Subcutaneous abdominal adipose tissue (tissue), 5 donors: ENCODE measurements at regions not wholly inside any gene's neighbourhood (a gene's known extent, or its start where the extent isn't known, plus 50 kb on each side); places are given as distances from the start of the nearest gene placed in this dataset.
"Not testable (repeated sequence)": the region's sequence is repeated elsewhere in the genome, so short reads cannot be mapped to it uniquely, and the experiment has no call there.

Experiments used
- H3K27ac ChIP-seq: one replicate; pipeline ENCODE4 v1.7.0; 2013; ENCODE audit warnings: low read depth, mild to moderate bottlenecking, inconsistent platforms, low read length, moderate library complexity
- H3K27me3 ChIP-seq, 5 donors: one replicate each; pipeline ENCODE4 v1.7.0; 2013; ENCODE audit warnings: low read length in 5 of 5, inconsistent platforms in 1 of 5; ENCODE audit not compliant: control insufficient read depth in 5 of 5, insufficient read depth in 4 of 5
- H3K36me3 ChIP-seq, 5 donors: one replicate each; pipeline ENCODE4 v1.7.0; 2013; ENCODE audit warnings: low read length in 5 of 5; ENCODE audit not compliant: control insufficient read depth in 5 of 5, insufficient read depth in 5 of 5
- H3K4me1 ChIP-seq, 5 donors: one replicate each; pipeline ENCODE4 v1.7.0; 2013; ENCODE audit warnings: low read length in 5 of 5, mild to moderate bottlenecking in 3 of 5, moderate library complexity in 1 of 5; ENCODE audit not compliant: control insufficient read depth in 5 of 5, insufficient read depth in 5 of 5
- H3K4me3 ChIP-seq, 5 donors: one replicate each; pipeline ENCODE4 v1.7.0; 2013; ENCODE audit warnings: low read length in 5 of 5, low read depth in 1 of 5
- H3K9ac ChIP-seq, 5 donors: one replicate each; pipeline ENCODE4 v1.7.0; 2013; ENCODE audit warnings: low read length in 5 of 5, mild to moderate bottlenecking in 4 of 5, moderate library complexity in 3 of 5
- H3K9me3 ChIP-seq, 5 donors: one replicate each; pipeline ENCODE4 v1.7.0; 2013; ENCODE audit warnings: low read length in 5 of 5; ENCODE audit not compliant: control insufficient read depth in 5 of 5
- donor health status: healthy.
- donor health status: healthy.
- donor health status: healthy.
- donor health status: healthy.
- donor health status: healthy.

DNA sequence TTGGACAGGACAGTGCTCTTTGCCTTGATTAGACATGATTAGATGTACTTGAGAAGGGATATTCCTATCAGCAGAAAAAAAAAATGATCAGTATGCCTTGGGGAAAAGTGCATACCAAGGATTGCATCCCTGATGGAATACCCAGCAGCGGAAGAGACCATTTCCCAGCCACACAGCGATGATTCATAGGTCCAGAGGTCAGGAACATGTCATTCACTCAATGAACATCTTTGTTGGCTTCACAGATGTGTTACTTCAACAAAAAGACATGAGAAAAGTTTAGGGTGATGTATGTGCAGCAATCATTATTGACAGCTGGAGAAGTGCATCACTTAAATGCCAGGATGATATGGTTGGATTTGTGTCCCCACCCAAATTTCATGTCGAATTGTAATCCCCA, 293.5 kb downstream of the ZNF674 start:
- Histone ChIP-seq H3K4me1 (no peaks in the 10 kb centered on the region), H3K27ac (no peak overlapping the region), H3K4me3 (no peak overlapping the region), H3K9me3 (no peaks in the 10 kb centered on the region), H3K9ac (no peak overlapping the region), H3K27me3 (peaks cover 0 to 18% (median 5%) of the 10 kb centered on the region in 5 donors), H3K36me3 (no peaks in the 10 kb centered on the region)

DNA sequence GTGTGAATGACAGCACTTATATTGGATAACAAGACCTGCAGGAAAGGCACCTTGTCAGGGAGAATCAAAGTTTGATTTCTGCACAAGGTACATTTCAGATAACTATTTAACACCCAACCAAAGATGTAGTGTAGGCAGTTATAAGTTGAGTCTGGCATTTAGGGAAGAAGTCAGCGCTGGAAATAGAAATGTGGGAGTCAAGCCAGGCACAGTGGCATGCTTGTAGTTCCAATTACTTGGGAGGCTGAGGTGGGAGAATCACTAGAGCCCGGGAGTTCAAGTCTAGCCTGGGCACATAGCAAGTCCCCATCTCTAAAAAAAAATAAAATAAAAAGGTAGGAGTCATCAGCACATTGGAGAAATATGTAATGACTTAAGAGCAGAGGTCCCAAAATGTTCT, 295.1 kb downstream of the ZNF674 start:
- H3K27me3 ChIP-seq: peaks cover 0 to 21% (median 5%) of the 10 kb centered on the region in 5 donors
- H3K36me3 ChIP-seq: no peaks in the 10 kb centered on the region
- no peaks in the 10 kb centered on the region for H3K4me1 ChIP-seq
- H3K9ac ChIP-seq: no peak overlapping the region
- no peak overlapping the region for H3K27ac ChIP-seq
- no peak overlapping the region for H3K4me3 ChIP-seq
- H3K9me3 ChIP-seq: no peaks in the 10 kb centered on the region

DNA sequence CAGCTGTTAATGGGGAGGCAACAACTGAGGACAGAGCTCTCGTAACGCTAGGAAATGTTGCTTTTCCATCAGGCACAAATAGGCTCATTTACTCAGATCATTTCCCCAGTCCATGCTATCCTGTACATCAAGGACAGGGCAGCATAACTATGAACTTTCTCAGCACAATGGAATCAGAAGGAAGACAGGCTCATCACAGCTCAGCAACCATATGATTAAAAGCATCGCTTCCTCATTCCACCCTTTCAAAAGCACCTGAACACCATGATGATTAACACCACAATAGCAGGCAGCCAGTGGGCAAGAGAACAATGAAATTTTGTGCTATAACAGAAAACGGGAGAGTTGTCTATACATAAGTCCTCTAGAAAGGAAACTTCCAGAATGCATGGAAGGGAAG, 297.8 kb downstream of the ZNF674 start:
- peaks cover 0 to 3% (median 0%) of the 10 kb centered on the region in 5 donors for H3K9me3 ChIP-seq
- H3K36me3 ChIP-seq: no peaks in the 10 kb centered on the region
- peaks cover 0 to 20% (median 0%) of the 10 kb centered on the region in 5 donors for H3K27me3 ChIP-seq
- H3K4me3 ChIP-seq: no peak overlapping the region
- H3K4me1 ChIP-seq: no peaks in the 10 kb centered on the region
- no peak overlapping the region for H3K27ac ChIP-seq
- no peak overlapping the region for H3K9ac ChIP-seq

DNA sequence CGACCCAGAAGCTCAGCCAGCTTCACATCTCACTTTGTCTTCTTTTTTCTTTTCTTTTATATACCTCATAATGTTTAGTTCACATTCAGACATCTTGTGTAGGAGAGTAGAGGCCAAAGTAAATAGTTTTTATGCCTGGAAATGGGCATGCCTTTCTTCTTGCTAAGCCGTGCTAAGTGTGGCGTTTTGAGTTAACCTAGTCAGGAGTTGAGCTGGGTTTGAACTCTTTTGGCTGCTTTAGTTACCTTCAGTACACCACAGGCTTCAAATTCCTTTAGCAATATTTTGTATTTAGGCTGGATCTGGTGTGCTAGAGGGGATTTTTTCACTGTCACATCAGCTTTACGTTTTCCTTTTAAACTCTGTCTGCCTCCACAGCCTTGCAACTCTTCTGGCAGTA, 300.8 kb downstream of the ZNF674 start:
- Histone ChIP-seq H3K27ac (no peak overlapping the region), H3K36me3 (no peaks in the 10 kb centered on the region), H3K4me1 (no peaks in the 10 kb centered on the region)

DNA sequence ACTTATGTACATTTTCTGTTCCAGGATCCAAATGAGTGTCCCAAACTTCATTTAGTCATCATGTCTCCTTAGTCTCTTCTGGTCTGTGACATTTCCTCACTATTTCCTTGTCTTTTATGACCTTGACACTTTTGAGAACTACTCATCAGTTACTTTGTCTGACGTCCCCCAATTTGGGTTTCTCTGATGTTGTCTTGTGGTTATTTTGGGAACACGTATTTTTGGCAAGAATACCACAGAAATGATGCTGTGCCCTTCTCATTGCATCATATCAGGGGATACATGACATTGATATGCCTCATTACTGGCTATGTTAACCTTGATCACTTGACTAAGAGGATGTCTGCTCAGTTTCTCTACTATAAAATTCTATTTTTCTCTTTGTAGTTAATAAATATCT, 308.8 kb downstream of the ZNF674 start:
- Histone ChIP-seq H3K4me3 (no peak overlapping the region), H3K27me3 (peaks cover 0 to 4% (median 0%) of the 10 kb centered on the region in 5 donors), H3K9ac (no peak overlapping the region), H3K4me1 (no peaks in the 10 kb centered on the region), H3K27ac (no peak overlapping the region), H3K9me3 (peaks cover 0 to 11% (median 4%) of the 10 kb centered on the region in 5 donors), H3K36me3 (no peaks in the 10 kb centered on the region)

More for the DNA sequence above, 300.8 kb downstream of the ZNF674 start:
- H3K4me3 ChIP-seq: no peak overlapping the region
- peaks cover 0 to 20% (median 0%) of the 10 kb centered on the region in 5 donors for H3K27me3 ChIP-seq
- no peak overlapping the region for H3K9ac ChIP-seq
- peaks cover 0 to 13% (median 6%) of the 10 kb centered on the region in 5 donors for H3K9me3 ChIP-seq

DNA sequence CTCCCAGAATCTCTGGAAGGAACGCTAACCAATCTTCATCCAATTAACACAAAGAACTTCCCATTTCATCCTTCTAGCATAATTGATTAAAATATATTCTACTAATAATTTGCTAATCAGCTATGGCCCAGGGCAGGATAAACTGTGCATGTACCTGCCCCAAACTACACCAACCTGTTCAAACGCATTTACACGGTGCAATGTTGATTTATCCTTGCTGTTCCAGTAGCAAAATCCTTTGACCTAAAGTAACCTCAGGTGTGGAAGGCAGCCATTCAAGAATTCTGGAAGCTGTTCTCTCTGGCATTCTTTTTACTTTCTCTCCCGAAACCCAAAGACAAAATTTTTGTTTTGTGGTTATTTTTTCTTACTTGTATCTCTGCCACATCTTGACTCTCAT, 309.4 kb downstream of the ZNF674 start:
- Histone ChIP-seq H3K4me1 (no peaks in the 10 kb centered on the region), H3K4me3 (no peak overlapping the region), H3K27me3 (peaks cover 0 to 4% (median 0%) of the 10 kb centered on the region in 5 donors), H3K9me3 (peaks cover 0 to 11% (median 4%) of the 10 kb centered on the region in 5 donors), H3K9ac (no peak overlapping the region), H3K36me3 (no peaks in the 10 kb centered on the region), H3K27ac (no peak overlapping the region)

DNA sequence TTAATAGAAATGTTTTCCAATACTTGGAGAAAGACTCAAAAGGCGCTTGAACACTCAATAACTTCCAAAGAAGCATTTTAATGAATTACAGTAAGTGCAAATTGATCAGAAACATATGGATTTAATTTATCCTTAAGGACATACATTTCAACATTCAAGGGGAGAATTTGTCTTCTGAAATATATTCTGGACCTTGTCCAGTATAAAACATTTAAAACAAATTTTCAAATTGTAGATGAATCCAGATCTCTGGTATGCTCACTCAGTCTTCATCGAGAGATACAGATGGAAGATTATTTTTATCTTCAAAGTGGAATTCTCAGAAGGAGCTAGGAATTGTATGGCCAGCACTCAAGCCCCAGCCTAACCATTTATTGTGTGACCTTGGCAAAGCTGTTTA, 310.4 kb downstream of the ZNF674 start:
- no peak overlapping the region for H3K9ac ChIP-seq
- H3K9me3 ChIP-seq: peaks cover 0 to 2% (median 0%) of the 10 kb centered on the region in 5 donors
- no peaks in the 10 kb centered on the region for H3K36me3 ChIP-seq
- no peak overlapping the region for H3K4me3 ChIP-seq
- no peak overlapping the region for H3K27ac ChIP-seq
- H3K4me1 ChIP-seq: no peaks in the 10 kb centered on the region
- peaks cover 0 to 4% (median 0%) of the 10 kb centered on the region in 5 donors for H3K27me3 ChIP-seq

DNA sequence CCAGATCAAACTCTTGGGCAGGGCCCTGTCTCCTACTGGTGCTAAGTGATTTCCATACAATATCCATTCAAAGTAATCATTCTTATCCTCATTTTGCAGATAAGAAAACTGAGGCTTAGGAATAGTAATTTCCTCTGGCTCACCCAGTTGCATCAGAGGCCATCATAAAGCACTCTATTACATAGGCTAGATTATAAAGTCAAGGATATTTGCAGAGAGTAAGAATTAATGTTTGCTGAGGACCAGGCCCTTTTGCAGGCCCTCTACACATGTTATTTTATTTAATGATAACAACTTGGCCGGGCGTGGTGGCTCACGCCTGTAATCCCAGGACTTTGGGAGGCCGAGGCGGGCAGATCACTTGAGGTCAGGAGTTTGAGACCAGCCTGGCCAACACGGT, 316.8 kb downstream of the ZNF674 start:
- no peaks in the 10 kb centered on the region for H3K4me1 ChIP-seq
- no peak overlapping the region for H3K4me3 ChIP-seq
- peaks cover 0 to 3% (median 2%) of the 10 kb centered on the region in 5 donors for H3K9me3 ChIP-seq
- no peak overlapping the region for H3K9ac ChIP-seq
- no peaks in the 10 kb centered on the region for H3K36me3 ChIP-seq
- no peak overlapping the region for H3K27ac ChIP-seq
- peaks cover 0 to 2% (median 0%) of the 10 kb centered on the region in 5 donors for H3K27me3 ChIP-seq

DNA sequence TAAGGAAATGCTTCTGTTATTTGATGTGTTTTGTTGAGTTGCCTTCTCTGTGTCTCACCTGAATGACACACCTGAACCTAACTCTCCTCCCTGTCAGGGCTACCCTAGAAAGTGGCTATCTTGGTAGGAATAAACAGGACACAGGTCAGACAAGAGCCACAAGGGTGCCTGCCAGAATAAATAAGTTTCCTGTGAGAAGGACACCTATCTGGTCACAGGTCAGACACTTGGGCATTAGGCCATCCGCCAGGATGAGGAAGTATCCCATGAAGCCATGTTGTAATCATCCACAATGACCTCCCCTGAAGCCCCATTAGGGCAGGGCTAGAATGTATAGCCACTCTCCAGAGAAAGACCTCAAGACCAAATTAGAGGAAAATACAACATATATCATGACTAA, 318.8 kb downstream of the ZNF674 start:
- Histone ChIP-seq H3K4me3 (no peak overlapping the region), H3K27ac (no peak overlapping the region), H3K36me3 (no peaks in the 10 kb centered on the region), H3K4me1 (no peaks in the 10 kb centered on the region), H3K9me3 (peaks cover 0 to 4% (median 2%) of the 10 kb centered on the region in 5 donors), H3K27me3 (peaks cover 0 to 2% (median 0%) of the 10 kb centered on the region in 5 donors), H3K9ac (no peak overlapping the region)

DNA sequence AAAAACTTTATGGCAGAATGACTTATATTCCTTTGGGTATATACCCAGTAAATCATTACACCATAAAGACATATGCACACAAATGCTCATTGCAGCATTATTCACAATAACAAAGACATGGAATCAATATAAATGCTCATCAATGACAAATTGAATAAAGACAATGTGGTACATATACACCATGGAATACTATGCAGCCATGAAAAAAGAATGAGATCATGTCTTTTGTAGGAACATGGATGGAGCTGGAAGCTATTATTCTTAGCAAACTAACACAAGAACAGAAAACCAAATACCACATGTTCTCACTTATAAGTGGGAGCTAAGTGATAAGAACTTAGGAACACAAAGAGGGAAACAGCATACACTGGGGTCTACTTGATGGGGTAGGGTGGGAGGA, 321.7 kb downstream of the ZNF674 start:
- H3K4me1 ChIP-seq, H3K27me3 ChIP-seq, H3K9ac ChIP-seq, H3K4me3 ChIP-seq, H3K27ac ChIP-seq, H3K36me3 ChIP-seq, H3K9me3 ChIP-seq: not testable (repeated sequence)

DNA sequence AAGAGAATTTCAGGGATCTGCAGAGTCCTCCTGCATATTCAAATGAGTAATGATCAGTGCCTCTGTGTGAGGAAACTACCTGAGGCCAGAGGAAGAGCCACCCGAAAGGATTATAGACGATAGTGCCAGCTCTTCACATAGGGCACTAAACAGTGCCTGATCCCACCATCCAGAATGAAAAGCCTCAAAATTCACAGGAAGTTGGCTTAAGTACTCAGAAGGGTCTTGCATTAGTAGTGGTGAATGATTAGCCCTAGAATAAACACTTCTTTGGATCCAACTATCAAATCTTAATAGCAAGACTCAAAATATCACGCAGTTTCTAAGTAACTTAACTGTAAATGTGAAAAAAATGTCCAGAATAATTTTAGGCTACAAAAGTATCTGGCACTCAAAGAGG, 324.4 kb downstream of the ZNF674 start:
- H3K4me3 ChIP-seq: no peak overlapping the region
- H3K36me3 ChIP-seq: no peaks in the 10 kb centered on the region
- peaks cover 0 to 4% (median 0%) of the 10 kb centered on the region in 5 donors for H3K9me3 ChIP-seq
- no peaks in the 10 kb centered on the region for H3K4me1 ChIP-seq
- no peak overlapping the region for H3K9ac ChIP-seq
- H3K27me3 ChIP-seq: peaks cover 0 to 17% (median 0%) of the 10 kb centered on the region in 5 donors
- H3K27ac ChIP-seq: no peak overlapping the region
